Epithelial cell of prostate (primary cell): ENCODE measurements at regions not wholly inside any gene's neighbourhood (a gene's known extent, or its start where the extent isn't known, plus 50 kb on each side); places are given as distances from the start of the nearest gene placed in this dataset.
"Not testable (repeated sequence)": the region's sequence is repeated elsewhere in the genome, so short reads cannot be mapped to it uniquely, and the experiment has no call there.

Experiments used
- DNase-seq: peaks from one replicate; pipeline ENCODE4 v3.0.0-alpha.2; 2011; ENCODE audit warnings: low read depth, low spot score
- H3K27ac ChIP-seq: fragments of 450-650 bp; 2 replicates; pipeline ENCODE4 v1.5.1; 2017; ENCODE audit warnings: mild to moderate bottlenecking

- H3K27ac ChIP-seq: peak overlapping the region; percentile 81
These were observed 187.5 kb upstream of the KL start for GRCh38 chr13:32828711-32829110.

DNA sequence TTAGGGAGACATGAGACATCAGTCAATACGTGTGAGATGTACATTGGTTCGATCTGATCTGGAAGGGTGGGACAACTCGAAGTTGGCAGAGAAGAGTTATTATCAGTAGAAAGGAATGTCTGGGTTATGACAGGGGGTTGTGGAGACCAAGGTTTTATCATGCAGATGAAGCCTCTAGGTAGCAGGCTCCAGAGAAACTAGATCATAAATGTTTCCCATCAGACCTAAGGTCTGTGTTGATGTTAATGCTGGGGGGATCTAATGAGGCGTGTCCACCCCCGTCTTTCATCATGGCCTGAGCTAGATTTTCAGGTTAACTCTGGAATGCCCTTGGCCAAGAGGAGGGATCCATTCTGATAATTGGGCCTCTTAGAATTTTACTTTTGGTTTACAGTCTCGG lies 187.0 kb upstream of the KL start:
- no peak for DNase-seq
- peak overlapping the region; percentile 81 for H3K27ac ChIP-seq

More at GRCh38 chr13:32828711-32829110, 187.5 kb upstream of the KL start:
- DNase-seq: no peak

- peak overlapping the region; percentile 81 for H3K27ac ChIP-seq
- peak; percentile 83 for DNase-seq
These were observed 186.4 kb upstream of the KL start for GRCh38 chr13:32829676-32830335.

DNA sequence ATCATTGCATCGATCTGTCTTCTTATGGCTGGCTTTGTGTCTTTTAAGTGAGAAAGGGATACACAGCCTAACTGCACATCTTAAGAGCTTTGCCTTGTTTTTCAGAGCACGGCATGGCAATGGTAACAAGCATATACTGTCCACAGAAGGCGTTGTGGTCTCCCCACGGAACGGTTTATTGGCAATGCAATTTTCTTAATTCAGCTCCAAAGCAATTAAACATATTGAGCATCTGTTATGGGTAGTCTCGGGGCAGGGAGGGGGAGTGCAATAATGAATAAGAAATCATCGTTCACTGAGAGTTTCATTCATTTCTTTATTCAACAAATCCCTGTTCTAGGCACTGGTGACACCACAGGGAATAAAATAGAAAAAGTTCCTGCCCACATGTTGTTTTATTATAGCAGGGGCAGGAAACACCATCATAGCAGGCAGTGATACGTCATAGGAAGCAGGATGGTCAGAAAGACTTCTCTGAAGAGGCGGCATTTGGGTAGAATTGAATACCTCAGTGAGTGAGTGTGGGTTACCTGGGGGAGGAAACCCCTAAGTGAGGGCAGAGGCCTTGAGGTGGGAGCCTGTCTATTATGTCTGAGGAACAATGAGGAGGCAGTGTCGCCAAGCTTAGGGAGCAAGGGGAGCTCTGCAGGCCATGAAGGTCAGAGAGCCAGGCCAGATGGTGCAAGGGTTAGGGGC lies 185.7 kb upstream of the KL start:
- DNase-seq: no peak

GRCh38 chr13:32837307-32837972 lies 178.8 kb upstream of the KL start:
- peak overlapping the region; percentile 31 for H3K27ac ChIP-seq
- no peak for DNase-seq

More for the DNA sequence above, 185.7 kb upstream of the KL start:
- H3K27ac ChIP-seq: peak overlapping the region; percentile 81

- DNase-seq: no peak
- no peak overlapping the region for H3K27ac ChIP-seq
These were observed 178.0 kb upstream of the KL start for GRCh38 chr13:32837973-32838927.

- DNase-seq: no peak
- no peak overlapping the region for H3K27ac ChIP-seq
These were observed 177.3 kb upstream of the KL start for GRCh38 chr13:32838945-32839344.

- no peak for DNase-seq
- no peak overlapping the region for H3K27ac ChIP-seq
These were observed 176.1 kb upstream of the KL start for GRCh38 chr13:32840113-32840512.

- no peak for DNase-seq
- H3K27ac ChIP-seq: no peak overlapping the region
These were observed 175.1 kb upstream of the KL start for GRCh38 chr13:32840989-32841713.

DNA sequence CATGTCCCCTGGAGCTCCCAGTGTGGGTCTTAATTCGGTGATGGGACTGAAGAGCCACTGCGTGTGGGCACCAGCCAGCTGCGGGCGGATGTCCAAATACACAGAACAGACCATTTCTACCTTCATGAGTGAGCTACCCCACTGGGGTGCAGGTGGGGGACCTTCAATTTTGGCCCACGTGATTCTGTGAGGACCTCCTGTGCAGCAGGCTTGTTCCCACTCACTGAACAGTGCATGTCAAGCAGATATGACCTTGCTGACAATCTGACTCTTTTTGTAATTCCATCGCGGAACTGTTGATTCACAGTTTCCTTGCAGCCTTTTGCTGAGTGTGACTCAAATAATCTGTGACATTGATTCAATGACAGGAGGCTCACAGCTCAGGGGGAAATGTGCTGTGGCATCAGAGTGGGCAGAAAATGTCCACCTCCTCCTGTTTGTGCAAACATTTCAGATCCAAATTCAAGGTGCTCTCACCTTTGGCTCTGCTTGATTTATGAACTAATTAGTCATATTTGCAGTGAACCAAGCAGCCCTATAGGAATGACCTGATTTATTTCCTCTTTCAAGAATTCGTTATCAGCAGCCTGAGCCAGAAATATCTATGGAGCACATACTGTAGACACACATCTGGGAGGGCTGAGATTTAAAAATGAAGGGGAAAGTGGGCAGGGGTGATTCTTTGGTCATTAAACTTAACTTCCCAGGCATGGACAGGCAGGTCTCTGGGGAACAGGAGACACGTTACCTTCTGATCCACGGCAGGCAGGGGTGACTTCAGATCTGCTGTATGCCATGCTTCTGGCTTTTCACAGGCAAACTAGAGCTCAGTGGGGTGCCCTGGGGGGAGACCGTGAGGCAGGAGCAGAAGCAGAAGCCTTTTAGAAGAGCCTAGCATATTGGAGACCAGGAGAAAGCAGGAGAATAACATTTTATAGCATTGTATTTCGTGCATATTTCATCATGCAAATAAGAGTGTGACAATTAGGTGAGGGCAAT lies 170.0 kb upstream of the KL start:
- DNase-seq: no peak
- H3K27ac ChIP-seq: no peak overlapping the region

DNA sequence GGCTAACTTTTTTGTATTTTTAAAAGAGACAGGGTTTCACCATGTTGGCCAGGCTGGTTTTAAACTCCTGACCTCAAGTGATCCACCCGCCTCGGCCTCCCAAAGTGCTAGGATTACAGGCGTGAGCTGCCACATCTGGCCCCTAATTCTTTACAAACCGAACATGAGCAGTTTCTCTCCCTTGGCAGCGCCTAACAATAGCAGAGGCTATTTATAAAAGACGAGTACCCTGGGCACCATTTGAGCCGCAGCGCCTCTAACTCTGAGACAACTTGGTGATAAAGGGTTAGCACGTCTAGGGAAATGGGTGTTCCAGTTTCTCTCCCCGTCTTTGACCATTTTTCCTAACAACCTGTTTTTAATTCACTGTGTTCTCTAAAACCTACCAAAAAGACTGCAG lies 168.2 kb upstream of the KL start:
- not testable (repeated sequence) for H3K27ac ChIP-seq, DNase-seq

DNA sequence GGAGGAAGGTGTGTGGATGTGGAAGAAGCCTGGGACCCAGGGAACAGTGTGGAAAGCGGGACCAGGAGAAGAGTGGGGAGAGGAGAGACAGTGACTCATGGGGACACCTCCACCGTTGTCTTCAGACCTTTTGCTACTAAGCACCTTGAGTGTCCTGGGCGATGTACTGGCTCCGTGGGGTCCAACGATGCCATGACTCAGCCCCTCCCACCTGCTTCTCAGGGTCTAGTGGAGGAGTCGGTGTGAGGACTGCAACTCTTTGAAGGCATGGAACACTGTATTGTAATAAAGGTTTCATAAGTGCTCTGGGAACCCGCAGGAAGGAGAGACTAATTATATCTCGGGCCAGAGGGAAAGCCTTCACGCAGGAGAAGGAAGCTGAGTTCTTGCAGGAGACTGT lies 166.9 kb upstream of the KL start:
- DNase-seq: no peak
- no peak overlapping the region for H3K27ac ChIP-seq

DNA sequence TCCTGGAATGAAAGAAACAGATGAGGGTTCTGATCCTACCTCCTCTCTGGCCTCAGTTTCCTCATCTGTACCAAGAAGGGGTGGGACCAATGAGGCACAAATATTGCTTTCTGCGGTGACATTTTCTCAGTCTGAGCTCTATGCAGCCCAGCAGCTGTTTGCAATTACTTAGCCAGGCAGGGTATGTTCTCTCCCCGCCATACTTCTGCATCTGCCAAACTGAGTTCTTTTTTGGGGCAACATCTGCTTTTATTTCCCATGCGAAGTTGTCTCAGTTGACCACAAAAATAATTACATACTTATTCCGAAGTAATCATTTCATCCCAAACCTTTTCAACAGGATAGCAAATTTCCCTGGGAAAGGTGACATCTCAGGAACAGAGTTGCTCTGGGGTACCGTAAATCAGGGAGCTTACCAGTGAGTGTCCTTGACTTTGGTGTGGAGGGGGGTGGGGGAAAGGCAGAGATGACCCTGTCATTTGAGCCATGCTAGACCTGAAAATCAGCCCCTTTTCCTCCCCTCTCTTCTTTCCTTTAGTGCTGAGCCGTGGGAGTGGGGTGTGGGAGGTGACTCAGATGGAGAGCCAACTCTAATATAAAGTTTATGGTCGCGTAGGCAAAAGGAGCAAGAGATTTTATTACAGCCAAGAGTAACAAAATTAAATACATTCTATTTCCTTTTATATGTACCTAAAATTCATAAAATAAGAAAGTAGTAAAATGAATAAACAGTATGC lies 165.7 kb upstream of the KL start:
- no peak overlapping the region for H3K27ac ChIP-seq
- DNase-seq: no peak

DNA sequence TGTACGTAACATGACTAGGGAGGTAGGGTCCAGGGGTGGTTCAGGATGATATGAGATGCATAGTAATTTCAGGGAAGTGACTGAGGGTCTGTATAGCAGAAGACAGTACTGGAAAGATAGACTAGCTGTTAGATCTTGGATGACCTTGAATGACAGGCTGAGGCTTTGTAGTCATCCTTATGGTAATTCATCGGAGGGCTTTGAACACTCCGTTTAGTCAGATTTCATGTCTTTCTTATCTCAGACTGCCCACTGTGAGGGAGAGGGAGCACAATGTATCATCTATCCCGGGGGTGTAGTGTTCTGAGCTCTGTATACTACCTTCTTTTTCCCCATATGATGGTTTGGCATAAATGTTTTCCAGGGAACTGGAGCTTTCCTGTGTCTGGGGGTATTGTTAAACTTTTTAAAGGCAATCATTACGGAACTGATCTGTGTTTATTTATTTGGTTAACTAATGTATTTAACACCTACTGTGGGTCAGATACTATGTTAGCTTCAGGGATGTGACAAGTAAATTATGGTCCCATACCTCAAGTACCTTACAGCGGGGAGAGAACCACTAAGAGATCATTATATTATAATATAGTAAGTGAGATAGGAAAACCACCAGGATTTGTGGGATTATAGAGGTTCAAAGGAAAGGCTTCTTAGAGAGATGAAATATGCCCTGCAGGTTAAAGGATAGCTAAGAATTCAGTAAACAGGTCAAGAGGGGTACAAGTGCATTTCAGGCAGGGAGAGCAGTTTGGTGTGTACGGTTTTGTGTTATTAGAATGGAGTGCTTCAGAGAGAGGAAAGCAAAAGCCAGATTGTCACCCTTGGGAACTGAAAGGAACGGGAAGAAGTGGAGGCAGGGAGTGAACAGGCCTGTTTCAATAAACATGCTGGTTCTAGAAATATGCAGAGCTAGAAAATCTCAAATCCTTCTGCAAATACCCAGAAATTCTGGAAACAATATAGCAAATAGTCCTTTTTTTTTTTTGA lies 164.8 kb upstream of the KL start:
- DNase-seq: no peak
- H3K27ac ChIP-seq: no peak overlapping the region

DNA sequence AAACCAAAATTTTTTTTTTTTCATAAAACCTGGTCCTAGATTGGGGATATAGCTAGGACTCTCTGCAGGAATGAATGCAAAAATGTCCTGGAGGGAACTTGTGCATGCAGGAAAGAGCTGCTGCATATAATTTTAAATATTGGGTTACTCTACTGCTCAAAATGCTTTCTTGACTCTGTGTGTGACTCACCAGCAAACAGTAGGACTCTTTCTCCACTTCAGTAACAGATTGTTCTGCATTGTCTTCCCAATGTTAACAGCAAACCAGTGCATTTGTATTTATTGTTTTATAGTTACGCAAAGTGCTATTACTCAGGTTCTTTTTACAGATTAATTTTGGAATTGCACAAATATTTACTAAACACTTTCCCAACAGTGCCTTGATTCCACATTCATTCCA lies 163.7 kb upstream of the KL start:
- H3K27ac ChIP-seq: no peak overlapping the region
- no peak for DNase-seq

DNA sequence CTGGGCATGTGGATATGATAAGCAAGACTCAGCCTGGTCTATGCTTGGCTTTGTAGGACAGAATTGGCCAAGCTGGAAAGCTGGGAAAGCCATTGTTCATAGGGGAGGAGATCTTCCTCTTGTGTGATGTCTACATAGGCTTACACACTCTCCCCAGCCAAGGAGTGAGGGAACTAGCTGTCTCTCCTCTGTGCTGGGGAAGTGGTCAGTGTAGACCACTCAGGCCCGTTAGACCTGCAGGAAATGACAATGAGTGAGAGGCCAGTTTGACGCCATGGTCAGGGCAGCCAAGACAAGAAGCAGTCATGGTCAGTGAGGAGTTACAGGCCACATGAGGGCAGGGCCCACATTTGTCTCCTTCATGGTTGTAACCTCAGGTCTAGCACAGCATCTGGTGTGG lies 159.1 kb upstream of the KL start:
- DNase-seq: no peak
- H3K27ac ChIP-seq: no peak overlapping the region

DNA sequence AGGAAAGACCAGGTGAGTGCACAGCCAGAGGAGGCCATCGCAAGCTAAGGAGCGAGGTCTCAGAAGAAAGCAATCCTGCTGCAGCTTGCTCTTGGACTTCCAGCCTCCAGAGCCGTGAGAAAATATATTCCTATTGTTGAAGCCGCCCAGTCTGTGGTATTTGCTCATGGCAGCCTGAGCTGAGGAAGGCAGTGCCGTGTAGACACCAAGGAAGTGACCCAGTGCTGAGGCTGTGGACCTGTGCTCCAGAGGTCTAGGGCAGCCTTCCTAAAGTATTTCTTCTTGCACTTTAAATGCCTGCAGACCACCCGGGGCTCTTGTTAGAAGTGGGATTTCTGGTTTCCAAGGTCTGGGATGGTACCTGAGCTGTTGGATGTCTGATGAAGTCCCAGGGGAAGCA lies 158.5 kb upstream of the KL start:
- H3K27ac ChIP-seq: no peak overlapping the region

More for the DNA sequence above, 158.5 kb upstream of the KL start:
- no peak for DNase-seq
